KMS-11 (cell line): ENCODE measurements at regions not wholly inside any gene's neighbourhood (a gene's known extent, or its start where the extent isn't known, plus 50 kb on each side); places are given as distances from the start of the nearest gene placed in this dataset.

Source experiments
- H2AFZ ChIP-seq: fragments of 200-600 bp; sonication (generic); 2 replicates; pipeline ENCODE4 v1.6.1; 2016; ENCODE audit warnings: antibody characterized with exemption, mixed run types, low read depth
- H3K27ac ChIP-seq: fragments of 200-600 bp; sonication (generic); 2 replicates; pipeline ENCODE4 v1.6.1; 2016; ENCODE audit warnings: mild to moderate bottlenecking, mixed run types
- H3K27me3 ChIP-seq: fragments of 200-600 bp; sonication (generic); 2 replicates; pipeline ENCODE4 v1.6.1; 2017; ENCODE audit warnings: mild to moderate bottlenecking, low read depth, mixed run types, moderate library complexity; ENCODE audit not compliant: insufficient read depth
- H3K36me3 ChIP-seq: fragments of 200-600 bp; sonication (generic); 2 replicates; pipeline ENCODE4 v1.6.1; 2017; ENCODE audit warnings: mild to moderate bottlenecking, mixed run types; ENCODE audit not compliant: insufficient read depth
- H3K4me1 ChIP-seq: fragments of 200-600 bp; sonication (generic); 2 replicates; pipeline ENCODE4 v1.6.1; 2016; ENCODE audit warnings: mild to moderate bottlenecking, low read depth, mixed run types; ENCODE audit not compliant: poor library complexity, severe bottlenecking
- H3K4me2 ChIP-seq: fragments of 200-600 bp; sonication (generic); 2 replicates; pipeline ENCODE4 v1.7.0; 2016; ENCODE audit warnings: mild to moderate bottlenecking, mixed run types
- H3K4me3 ChIP-seq: fragments of 200-600 bp; sonication (generic); IDR thresholded peaks from 2 replicates; pipeline ENCODE4 v1.6.1; 2017; ENCODE audit warnings: low read depth, low read length, mixed read lengths; ENCODE audit not compliant: insufficient read depth
- H3K79me2 ChIP-seq: fragments of 200-600 bp; sonication (generic); 2 replicates; pipeline ENCODE4 v1.6.1; 2016; ENCODE audit warnings: low read depth, mixed run types; ENCODE audit not compliant: insufficient read depth
- H3K9ac ChIP-seq: fragments of 200-600 bp; sonication (generic); 2 replicates; pipeline ENCODE4 v1.6.1; 2016; ENCODE audit warnings: mild to moderate bottlenecking, mixed run types
- H4K20me1 ChIP-seq: fragments of 200-600 bp; sonication (generic); 2 replicates; pipeline ENCODE4 v1.6.1; 2016; ENCODE audit warnings: mild to moderate bottlenecking, mixed run types; ENCODE audit not compliant: insufficient read depth
- TF ChIP-seq, protein P1 (sequence below): fragments of 200-600 bp; sonication (generic); conservative IDR thresholded peaks from 2 replicates; pipeline ENCODE4 v1.6.1; 2017; ENCODE audit warnings: low read depth, mild to moderate bottlenecking, antibody characterized with exemption, low read length, moderate library complexity, mixed read lengths

DNA sequence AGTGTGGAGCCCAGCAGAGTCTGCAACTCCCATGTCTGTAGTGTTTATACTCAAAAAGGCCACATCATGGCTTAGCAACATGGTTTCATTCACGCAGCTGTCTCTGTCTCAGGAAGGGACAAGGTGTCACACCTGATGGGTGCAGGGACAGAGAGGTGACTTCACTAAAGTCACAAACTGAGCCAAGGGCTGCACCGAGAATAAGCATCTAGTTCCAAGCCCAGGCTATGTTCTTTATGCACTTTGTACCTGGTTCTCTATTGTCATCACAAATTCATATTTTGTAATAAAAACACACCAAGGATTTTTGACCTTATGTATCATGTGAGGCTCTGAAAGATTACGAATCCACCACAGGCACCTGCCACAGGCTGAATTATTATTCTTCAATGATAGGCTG, 64.9 kb upstream of the STK32A start:
- H3K4me2 ChIP-seq: peak overlapping the region; percentile 37
- peaks cover 25% of the 10 kb centered on the region for H3K4me1 ChIP-seq
- TF ChIP-seq, protein P1, sequence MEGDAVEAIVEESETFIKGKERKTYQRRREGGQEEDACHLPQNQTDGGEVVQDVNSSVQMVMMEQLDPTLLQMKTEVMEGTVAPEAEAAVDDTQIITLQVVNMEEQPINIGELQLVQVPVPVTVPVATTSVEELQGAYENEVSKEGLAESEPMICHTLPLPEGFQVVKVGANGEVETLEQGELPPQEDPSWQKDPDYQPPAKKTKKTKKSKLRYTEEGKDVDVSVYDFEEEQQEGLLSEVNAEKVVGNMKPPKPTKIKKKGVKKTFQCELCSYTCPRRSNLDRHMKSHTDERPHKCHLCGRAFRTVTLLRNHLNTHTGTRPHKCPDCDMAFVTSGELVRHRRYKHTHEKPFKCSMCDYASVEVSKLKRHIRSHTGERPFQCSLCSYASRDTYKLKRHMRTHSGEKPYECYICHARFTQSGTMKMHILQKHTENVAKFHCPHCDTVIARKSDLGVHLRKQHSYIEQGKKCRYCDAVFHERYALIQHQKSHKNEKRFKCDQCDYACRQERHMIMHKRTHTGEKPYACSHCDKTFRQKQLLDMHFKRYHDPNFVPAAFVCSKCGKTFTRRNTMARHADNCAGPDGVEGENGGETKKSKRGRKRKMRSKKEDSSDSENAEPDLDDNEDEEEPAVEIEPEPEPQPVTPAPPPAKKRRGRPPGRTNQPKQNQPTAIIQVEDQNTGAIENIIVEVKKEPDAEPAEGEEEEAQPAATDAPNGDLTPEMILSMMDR: no peak
- H3K9ac ChIP-seq: no peak overlapping the region
- no peaks in the 10 kb centered on the region for H3K79me2 ChIP-seq
- peak overlapping the region; percentile 38; the same call in 1 of the 2 replicates for H3K27ac ChIP-seq
- H4K20me1 ChIP-seq: no peaks in the 10 kb centered on the region
- H3K36me3 ChIP-seq: no peaks in the 10 kb centered on the region
- H2AFZ ChIP-seq: 0 out of 2 replicates have a peak overlapping the region, but pooled peaks have one; percentile 23
- no peaks in the 10 kb centered on the region for H3K27me3 ChIP-seq
- H3K4me3 ChIP-seq: no peak overlapping the region

DNA sequence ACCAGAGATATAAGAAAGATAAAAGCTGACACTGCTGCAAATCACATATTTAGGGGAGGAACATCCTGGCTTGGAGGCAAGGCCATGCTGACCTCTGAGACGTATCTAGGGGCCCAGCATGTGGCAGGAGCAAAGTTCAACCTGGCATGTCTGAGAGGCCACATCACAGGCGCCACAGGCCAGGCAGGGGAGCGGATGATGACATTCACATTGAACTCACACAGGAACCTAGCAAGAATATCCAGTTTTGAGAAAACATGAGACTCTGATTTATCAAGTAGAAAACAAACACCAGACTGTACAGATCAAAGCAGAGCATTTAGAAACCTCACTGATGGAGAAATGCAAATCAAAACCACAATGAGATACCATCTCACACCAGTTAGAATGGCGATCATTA, 64.2 kb upstream of the STK32A start:
- H3K27ac ChIP-seq: peak overlapping the region; percentile 43; the same call in 1 of the 2 replicates
- H3K4me1 ChIP-seq: peaks cover 25% of the 10 kb centered on the region
- H3K9ac ChIP-seq: no peak overlapping the region
- peak overlapping the region; percentile 70; the same call in 1 of the 2 replicates for H2AFZ ChIP-seq
- no peaks in the 10 kb centered on the region for H4K20me1 ChIP-seq
- H3K4me2 ChIP-seq: peak overlapping the region; percentile 42; the same call in 1 of the 2 replicates
- TF ChIP-seq, protein P1: no peak
- H3K27me3 ChIP-seq: no peaks in the 10 kb centered on the region
- no peak overlapping the region for H3K4me3 ChIP-seq
- no peaks in the 10 kb centered on the region for H3K36me3 ChIP-seq
- H3K79me2 ChIP-seq: no peaks in the 10 kb centered on the region

DNA sequence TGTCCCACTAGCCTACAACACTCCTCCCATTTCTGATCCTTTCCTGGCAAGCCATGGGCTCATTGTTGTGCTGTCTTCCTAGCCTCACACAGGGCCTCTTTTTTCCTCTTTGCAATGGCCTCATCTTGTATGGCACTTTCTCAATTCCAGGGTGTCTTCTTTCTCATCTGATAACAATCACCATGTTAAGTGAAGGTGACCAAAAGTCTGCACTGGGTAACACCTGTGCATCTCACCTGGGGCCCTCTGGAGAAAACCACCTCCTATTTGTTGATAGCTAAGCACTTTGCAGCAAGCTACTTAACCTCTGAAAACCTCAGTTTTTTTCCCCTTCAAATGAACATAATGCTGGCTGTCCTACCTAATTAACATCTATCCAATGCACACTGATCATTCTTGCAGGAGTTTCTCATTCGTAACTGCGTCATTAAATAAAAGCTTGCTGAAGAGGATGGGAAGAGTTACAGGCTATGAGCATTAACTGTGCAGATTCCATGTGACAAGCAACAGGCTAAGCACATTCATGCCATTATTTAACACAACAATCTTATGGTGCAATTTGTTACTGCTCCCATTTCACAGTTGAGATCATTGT, 60.1 kb upstream of the STK32A start:
- no peak overlapping the region for H2AFZ ChIP-seq
- H3K4me3 ChIP-seq: no peak overlapping the region
- H3K9ac ChIP-seq: no peak overlapping the region
- no peaks in the 10 kb centered on the region for H3K36me3 ChIP-seq
- no peaks in the 10 kb centered on the region for H3K79me2 ChIP-seq
- H3K27ac ChIP-seq: no peak overlapping the region
- no peaks in the 10 kb centered on the region for H3K27me3 ChIP-seq
- no peak overlapping the region for H3K4me2 ChIP-seq
- peaks cover 9% of the 10 kb centered on the region for H3K4me1 ChIP-seq
- TF ChIP-seq, protein P1: no peak
- H4K20me1 ChIP-seq: no peaks in the 10 kb centered on the region

DNA sequence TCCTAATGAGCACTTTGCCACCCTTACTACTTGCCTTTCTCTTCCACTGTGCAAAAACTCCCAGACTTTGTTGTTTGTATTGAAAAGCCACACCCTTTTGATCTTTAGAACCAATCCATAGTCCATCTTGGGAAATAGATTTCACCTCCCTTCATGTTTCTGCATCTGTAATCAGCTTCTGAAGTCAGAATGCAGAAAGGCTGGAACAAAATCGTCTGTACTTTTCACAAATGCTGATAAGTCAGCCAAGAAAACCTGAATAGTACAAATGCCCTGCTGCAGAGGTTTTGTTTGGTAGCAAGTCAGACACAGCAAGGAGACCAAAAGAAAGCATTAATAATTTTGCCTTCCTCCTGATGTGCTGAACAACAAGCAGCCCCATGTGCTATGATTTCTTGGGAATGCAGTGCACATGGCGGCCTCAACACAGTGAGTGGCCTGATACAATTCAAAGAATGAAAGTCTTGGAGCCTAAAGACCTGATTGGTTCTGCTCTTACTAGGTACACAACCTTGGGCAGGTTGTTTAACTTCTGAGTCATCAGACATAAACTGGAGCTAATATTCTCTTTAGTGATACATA, 59.2 kb upstream of the STK32A start:
- no peaks in the 10 kb centered on the region for H3K27me3 ChIP-seq
- H3K79me2 ChIP-seq: no peaks in the 10 kb centered on the region
- H4K20me1 ChIP-seq: no peaks in the 10 kb centered on the region
- H3K9ac ChIP-seq: no peak overlapping the region
- no peak overlapping the region for H3K27ac ChIP-seq
- H3K4me3 ChIP-seq: no peak overlapping the region
- H2AFZ ChIP-seq: no peak overlapping the region
- H3K4me2 ChIP-seq: no peak overlapping the region
- TF ChIP-seq, protein P1: no peak
- H3K4me1 ChIP-seq: peaks cover 3% of the 10 kb centered on the region
- no peaks in the 10 kb centered on the region for H3K36me3 ChIP-seq
